Epithelial cell of proximal tubule (primary cell): ENCODE measurements at regions not wholly inside any gene's neighbourhood (a gene's known extent, or its start where the extent isn't known, plus 50 kb on each side); places are given as distances from the start of the nearest gene placed in this dataset.

Experiments
- DNase-seq: peaks from one replicate; pipeline ENCODE4 v3.0.0-alpha.2; 2011; ENCODE audit warnings: low read depth
- H3K4me3 ChIP-seq: 2 replicates; pipeline ENCODE4 v1.5.1; 2011; ENCODE audit warnings: low read depth, mild to moderate bottlenecking, low read length
- CTCF ChIP-seq: conservative IDR thresholded peaks from 2 replicates; pipeline ENCODE4 v1.5.1; 2012; ENCODE audit warnings: low read depth, mild to moderate bottlenecking, low read length

- TF ChIP-seq CTCF = no peak
- H3K4me3 ChIP-seq = no peak overlapping the region
- DNase-seq = no peak
Measured at GRCh38 chr5:61638476-61638875, 306.4 kb downstream of the ZSWIM6 start.

GRCh38 chr5:61640179-61641021 lies 308.3 kb downstream of the ZSWIM6 start:
- H3K4me3 ChIP-seq = no peak overlapping the region
- no peak for TF ChIP-seq CTCF
- no peak for DNase-seq

- TF ChIP-seq CTCF = peak; percentile 23
- no peak for DNase-seq
- H3K4me3 ChIP-seq = no peak overlapping the region
Measured at GRCh38 chr5:61641748-61642565, 309.9 kb downstream of the ZSWIM6 start.

- no peak for TF ChIP-seq CTCF
- no peak overlapping the region for H3K4me3 ChIP-seq
- no peak for DNase-seq
Measured at GRCh38 chr5:61647672-61648071, 315.6 kb downstream of the ZSWIM6 start.

- H3K4me3 ChIP-seq = no peak overlapping the region
- DNase-seq = no peak
- TF ChIP-seq CTCF = no peak
Measured at GRCh38 chr5:61649231-61649630, 317.2 kb downstream of the ZSWIM6 start.

- no peak overlapping the region for H3K4me3 ChIP-seq
- no peak for DNase-seq
- TF ChIP-seq CTCF = no peak
Measured at GRCh38 chr5:61649971-61650370, 317.9 kb downstream of the ZSWIM6 start.
